ENCODE measurements at regions not wholly inside any gene's neighbourhood (a gene's known extent, or its start where the extent isn't known, plus 50 kb on each side); places are given as distances from the start of the nearest gene placed in this dataset.

DNA sequence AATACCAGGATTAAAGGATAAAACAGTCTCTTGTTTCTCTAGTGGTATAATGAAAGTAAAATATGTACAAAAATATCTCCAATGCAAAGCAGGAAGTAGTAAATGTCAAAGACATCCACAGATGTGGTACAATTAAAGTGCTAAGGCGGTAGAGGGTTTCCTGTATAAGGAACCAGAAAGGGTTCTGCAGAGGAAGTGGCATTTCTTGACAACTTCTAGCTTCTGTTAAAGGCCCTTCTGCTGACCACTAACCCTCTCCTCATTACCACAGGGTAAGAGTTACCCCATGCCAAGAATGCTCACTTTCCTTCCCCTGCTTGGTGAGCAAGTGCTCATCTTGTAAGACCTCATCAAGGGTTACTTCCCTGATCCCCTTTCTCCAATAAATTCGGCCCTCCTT is 883.6 kb upstream of the NR2F2 start:
- no peaks in the 10 kb centered on the region for H3K4me1 ChIP-seq (replicated peaks)
- no peaks in the 10 kb centered on the region for H3K27me3 ChIP-seq (replicated peaks)
- DNase-seq (ENCODE audit: low read depth in 1 of 2, low spot score in 2 of 2): no peak
- no peaks in the 10 kb centered on the region for H3K9me3 ChIP-seq (replicated peaks)
- no peak overlapping the region for H3K4me3 ChIP-seq
- H3K36me3 ChIP-seq: no peaks in the 10 kb centered on the region
- no peak overlapping the region for H3K27ac ChIP-seq

DNA sequence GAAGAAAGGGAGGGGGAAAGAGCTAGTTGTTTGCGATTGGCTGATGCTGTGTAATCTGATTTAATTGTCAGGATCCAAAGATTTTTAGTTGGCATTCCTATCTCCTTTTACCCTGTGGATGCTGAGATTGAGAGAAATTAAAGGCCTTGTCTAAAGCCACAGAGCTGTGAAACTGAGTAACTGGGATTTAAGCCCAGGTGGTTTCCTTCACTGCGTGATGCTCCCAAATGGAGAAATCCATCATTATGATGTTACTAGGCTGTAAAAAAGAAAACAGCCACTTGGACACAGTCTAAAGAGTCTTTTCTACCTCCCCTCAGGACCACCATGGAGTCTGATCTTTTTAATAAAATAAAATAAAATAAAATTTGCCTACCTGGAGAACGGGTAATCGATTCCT is 883.0 kb upstream of the NR2F2 start:
- no peaks in the 10 kb centered on the region for H3K4me1 ChIP-seq (replicated peaks)
- no peak overlapping the region for H3K4me3 ChIP-seq
- no peaks in the 10 kb centered on the region for H3K27me3 ChIP-seq (replicated peaks)
- no peaks in the 10 kb centered on the region for H3K36me3 ChIP-seq
- no peaks in the 10 kb centered on the region for H3K9me3 ChIP-seq (replicated peaks)
- no peak for DNase-seq (ENCODE audit: low read depth in 1 of 2, low spot score in 2 of 2)
- no peak overlapping the region for H3K27ac ChIP-seq

DNA sequence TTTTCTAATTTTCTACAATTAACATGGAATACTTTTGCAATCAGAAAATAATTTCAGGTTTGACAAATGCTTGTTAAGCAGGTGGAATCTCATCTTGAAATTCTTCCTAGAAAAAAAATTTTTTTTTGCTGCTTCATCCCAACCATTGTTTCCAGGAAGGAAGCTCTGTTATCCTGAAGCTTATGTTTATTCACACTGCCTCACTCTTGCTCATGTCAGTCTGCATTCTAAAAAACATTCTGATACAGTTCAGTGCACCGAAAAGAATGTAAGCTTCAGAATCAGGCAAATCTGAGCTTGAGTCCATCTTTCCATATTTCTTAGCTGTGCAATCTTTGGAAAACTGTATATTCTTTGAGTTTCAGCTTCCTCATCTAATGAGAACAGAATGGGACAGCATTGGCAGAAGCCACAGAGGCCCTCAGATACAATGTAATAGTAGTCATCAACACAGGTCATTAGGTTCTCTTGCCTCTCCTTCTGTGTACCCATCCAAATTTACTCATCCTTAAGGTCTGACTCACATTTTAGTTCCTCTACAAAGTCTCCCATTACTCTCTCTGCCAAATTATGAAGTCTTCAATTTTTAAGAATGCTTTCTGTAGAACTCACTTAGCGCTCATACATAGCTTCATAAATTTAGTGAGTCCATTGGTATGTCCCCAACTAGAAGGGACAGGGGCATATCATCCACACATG is 881.8 kb upstream of the NR2F2 start:
- Histone ChIP-seq H3K4me1 (replicated peaks) (no peaks in the 10 kb centered on the region), H3K4me3 (no peak overlapping the region), H3K27ac (no peak overlapping the region), H3K9me3 (replicated peaks) (no peaks in the 10 kb centered on the region), H3K27me3 (replicated peaks) (no peaks in the 10 kb centered on the region), H3K36me3 (no peaks in the 10 kb centered on the region)
- DNase-seq (ENCODE audit: low read depth in 1 of 2, low spot score in 2 of 2): no peak

- Histone ChIP-seq H3K9me3 (replicated peaks) (no peaks in the 10 kb centered on the region), H3K36me3 (no peaks in the 10 kb centered on the region), H3K4me3 (no peak overlapping the region), H3K4me1 (replicated peaks) (no peaks in the 10 kb centered on the region), H3K27me3 (replicated peaks) (no peaks in the 10 kb centered on the region), H3K27ac (no peak overlapping the region)
- no peak for DNase-seq (ENCODE audit: low read depth in 1 of 2, low spot score in 2 of 2)
These were observed 881.3 kb upstream of the NR2F2 start for GRCh38 chr15:95449230-95449628.

- no peak for DNase-seq (ENCODE audit: low read depth in 1 of 2, low spot score in 2 of 2)
- no peaks in the 10 kb centered on the region for H3K4me1 ChIP-seq (replicated peaks)
- H3K36me3 ChIP-seq: no peaks in the 10 kb centered on the region
- H3K27ac ChIP-seq: no peak overlapping the region
- H3K27me3 ChIP-seq (replicated peaks): no peaks in the 10 kb centered on the region
- no peak overlapping the region for H3K4me3 ChIP-seq
- H3K9me3 ChIP-seq (replicated peaks): no peaks in the 10 kb centered on the region
These were observed 880.1 kb upstream of the NR2F2 start for GRCh38 chr15:95450413-95450812.

DNA sequence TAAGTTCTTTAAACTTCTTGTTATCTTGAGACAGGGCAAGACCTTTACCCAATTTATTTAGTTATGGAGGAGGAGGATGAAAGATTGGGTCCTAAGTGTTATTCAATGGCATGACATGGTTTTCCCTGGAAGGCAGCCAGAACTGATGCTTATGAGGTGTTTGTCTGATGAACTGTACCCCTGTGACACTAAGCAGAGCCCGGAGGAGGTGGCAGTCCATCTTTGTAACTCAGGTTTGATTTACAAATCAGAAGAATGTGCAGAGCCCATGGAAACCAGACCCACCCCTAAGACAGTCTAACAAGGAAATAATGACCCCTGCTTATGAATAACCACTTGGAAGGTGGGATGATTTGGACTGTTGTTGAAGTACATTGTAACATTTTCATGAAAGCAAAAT is 878.6 kb upstream of the NR2F2 start:
- Histone ChIP-seq H3K27me3 (replicated peaks) (no peaks in the 10 kb centered on the region), H3K4me1 (replicated peaks) (peaks cover under 1% of the 10 kb centered on the region; the same call in 1 of the 2 replicates), H3K27ac (no peak overlapping the region), H3K4me3 (no peak overlapping the region), H3K36me3 (no peaks in the 10 kb centered on the region), H3K9me3 (replicated peaks) (no peaks in the 10 kb centered on the region)
- no peak for DNase-seq (ENCODE audit: low read depth in 1 of 2, low spot score in 2 of 2)

DNA sequence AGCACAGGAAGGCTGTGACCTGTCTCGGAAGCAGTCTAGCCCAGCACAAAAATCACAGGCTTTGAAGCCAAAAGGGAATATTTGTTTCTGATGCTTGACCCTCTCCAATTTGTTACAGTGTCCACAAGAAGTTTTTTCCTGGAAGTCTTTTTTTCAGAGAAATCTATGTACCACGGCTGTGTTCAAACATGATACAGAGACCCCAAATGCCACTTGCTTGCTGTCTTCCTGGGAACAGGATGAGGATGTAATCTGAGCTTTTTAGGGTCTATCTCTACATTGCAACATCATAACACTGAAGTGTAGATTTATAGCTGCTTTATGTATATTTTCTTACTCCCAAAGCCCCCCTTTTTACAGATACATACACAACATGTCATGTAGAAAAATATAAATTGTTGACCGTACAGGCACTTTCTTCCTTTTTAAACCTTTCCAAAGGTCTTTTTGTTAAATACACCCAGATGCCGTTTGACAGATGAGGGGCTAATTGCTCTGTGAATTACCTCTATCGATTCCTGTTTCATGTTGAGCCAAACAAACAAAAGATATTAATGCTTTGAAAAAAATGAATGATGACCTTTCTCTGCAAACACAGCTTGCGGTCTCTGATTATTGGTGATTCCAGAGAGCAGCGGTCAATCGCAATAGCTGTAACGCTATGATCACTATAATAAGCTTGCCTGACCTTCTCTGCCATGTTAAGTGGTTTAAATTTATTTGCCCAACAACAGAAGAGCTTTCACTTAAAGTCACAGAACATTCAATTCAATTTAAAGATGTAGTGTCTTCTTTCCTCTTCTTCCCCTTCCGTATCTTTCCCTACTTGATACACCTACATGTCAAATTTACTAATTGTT is 875.9 kb upstream of the NR2F2 start:
- no peaks in the 10 kb centered on the region for H3K36me3 ChIP-seq
- no peak for DNase-seq (ENCODE audit: low read depth in 1 of 2, low spot score in 2 of 2)
- no peaks in the 10 kb centered on the region for H3K9me3 ChIP-seq (replicated peaks)
- no peak overlapping the region for H3K4me3 ChIP-seq
- peaks cover 7% of the 10 kb centered on the region; the same call in 1 of the 2 replicates for H3K4me1 ChIP-seq (replicated peaks)
- H3K27me3 ChIP-seq (replicated peaks): no peaks in the 10 kb centered on the region
- no peak overlapping the region for H3K27ac ChIP-seq

- H3K27me3 ChIP-seq (replicated peaks): no peaks in the 10 kb centered on the region
- DNase-seq (ENCODE audit: low read depth in 1 of 2, low spot score in 2 of 2): peak in 1 of 2 experiments; percentile 18
- H3K9me3 ChIP-seq (replicated peaks): no peaks in the 10 kb centered on the region
- H3K36me3 ChIP-seq: no peaks in the 10 kb centered on the region
- peak overlapping the region; percentile 22; the same call in 1 of the 2 replicates for H3K27ac ChIP-seq
- H3K4me1 ChIP-seq (replicated peaks): peaks cover 7% of the 10 kb centered on the region; the same call in 1 of the 2 replicates
- H3K4me3 ChIP-seq: no peak overlapping the region
These were observed 873.0 kb upstream of the NR2F2 start for GRCh38 chr15:95457520-95457919.

- Histone ChIP-seq H3K4me1 (replicated peaks) (peaks cover 7% of the 10 kb centered on the region; the same call in 1 of the 2 replicates), H3K4me3 (no peak overlapping the region), H3K27ac (no peak overlapping the region), H3K9me3 (replicated peaks) (no peaks in the 10 kb centered on the region), H3K36me3 (no peaks in the 10 kb centered on the region), H3K27me3 (replicated peaks) (no peaks in the 10 kb centered on the region)
- no peak for DNase-seq (ENCODE audit: low read depth in 1 of 2, low spot score in 2 of 2)
These were observed 871.8 kb upstream of the NR2F2 start for GRCh38 chr15:95458721-95459120.

DNA sequence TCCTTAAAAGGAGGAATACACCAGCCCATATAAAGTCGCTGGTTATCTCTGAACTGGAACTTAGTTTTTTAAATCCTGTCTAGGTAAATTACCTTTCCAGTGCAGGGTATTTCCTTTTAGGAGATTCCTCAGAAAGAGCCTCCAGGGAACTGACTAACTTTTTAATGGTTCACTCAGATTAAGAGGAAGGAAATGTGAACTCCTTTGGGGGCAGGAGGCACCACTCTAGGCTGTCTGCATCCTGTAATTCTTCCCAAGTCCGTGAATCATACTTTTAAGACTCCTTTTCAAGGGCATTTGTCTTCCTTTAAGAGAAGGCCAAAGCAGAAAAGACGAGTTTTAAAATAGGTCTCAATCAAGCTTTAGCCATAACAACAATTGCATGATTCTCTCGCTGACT is 871.2 kb upstream of the NR2F2 start:
- no peaks in the 10 kb centered on the region for H3K36me3 ChIP-seq
- no peak for DNase-seq (ENCODE audit: low read depth in 1 of 2, low spot score in 2 of 2)
- no peaks in the 10 kb centered on the region for H3K27me3 ChIP-seq (replicated peaks)
- no peak overlapping the region for H3K4me3 ChIP-seq
- H3K27ac ChIP-seq: no peak overlapping the region
- no peaks in the 10 kb centered on the region for H3K9me3 ChIP-seq (replicated peaks)
- peaks cover 7% of the 10 kb centered on the region; the same call in 1 of the 2 replicates for H3K4me1 ChIP-seq (replicated peaks)

GRCh38 chr15:95464509-95464908 is 866.0 kb upstream of the NR2F2 start:
- Histone ChIP-seq H3K36me3 (no peaks in the 10 kb centered on the region), H3K4me3 (no peak overlapping the region), H3K9me3 (replicated peaks) (no peaks in the 10 kb centered on the region), H3K4me1 (replicated peaks) (no peaks in the 10 kb centered on the region), H3K27ac (no peak overlapping the region), H3K27me3 (replicated peaks) (no peaks in the 10 kb centered on the region)
- DNase-seq (ENCODE audit: low read depth in 1 of 2, low spot score in 2 of 2): no peak

GRCh38 chr15:95468820-95469219 is 861.7 kb upstream of the NR2F2 start:
- no peak overlapping the region for H3K27ac ChIP-seq
- H3K4me3 ChIP-seq: no peak overlapping the region
- H3K9me3 ChIP-seq (replicated peaks): no peaks in the 10 kb centered on the region
- DNase-seq (ENCODE audit: low read depth in 1 of 2, low spot score in 2 of 2): no peak
- no peaks in the 10 kb centered on the region for H3K36me3 ChIP-seq
- H3K4me1 ChIP-seq (replicated peaks): peaks cover 31% of the 10 kb centered on the region
- H3K27me3 ChIP-seq (replicated peaks): no peaks in the 10 kb centered on the region

- Histone ChIP-seq H3K4me1 (replicated peaks) (peaks cover 35% of the 10 kb centered on the region), H3K4me3 (no peak overlapping the region), H3K36me3 (no peaks in the 10 kb centered on the region), H3K27ac (no peak overlapping the region), H3K9me3 (replicated peaks) (no peaks in the 10 kb centered on the region), H3K27me3 (replicated peaks) (no peaks in the 10 kb centered on the region)
- DNase-seq (ENCODE audit: low read depth in 1 of 2, low spot score in 2 of 2): no peak
These were observed 861.0 kb upstream of the NR2F2 start for GRCh38 chr15:95469496-95470000.

- no peak overlapping the region for H3K4me3 ChIP-seq
- no peaks in the 10 kb centered on the region for H3K27me3 ChIP-seq (replicated peaks)
- H3K9me3 ChIP-seq (replicated peaks): no peaks in the 10 kb centered on the region
- H3K27ac ChIP-seq: peak overlapping the region; percentile 32
- DNase-seq (ENCODE audit: low read depth in 1 of 2, low spot score in 2 of 2): no peak
- no peaks in the 10 kb centered on the region for H3K36me3 ChIP-seq
- H3K4me1 ChIP-seq (replicated peaks): peaks cover 40% of the 10 kb centered on the region
These were observed 860.0 kb upstream of the NR2F2 start for GRCh38 chr15:95470529-95470928.
